H1 (cell line): ENCODE measurements at regions not wholly inside any gene's neighbourhood (a gene's known extent, or its start where the extent isn't known, plus 50 kb on each side); places are given as distances from the start of the nearest gene placed in this dataset.

Experiments
- CTCF ChIA-PET: fragments of 300-600 bp; sonication (Branson Sonifier 250); formaldehyde crosslinking; loops from one replicate; lab custom pipeline; 2021; ENCODE audit not compliant: partially characterized antibody; lab: Charles Lee
- POLR2A ChIA-PET: fragments of 300-600 bp; sonication (Branson Sonifier 250); formaldehyde crosslinking; loops from one replicate; lab custom pipeline; 2021; ENCODE audit warnings: inconsistent platforms; ENCODE audit not compliant: partially characterized antibody; lab: Charles Lee
- DNase-seq, 2 experiments: peaks; one replicate each; pipeline versions ENCODE4 v3.0.0 to v3.0.0-alpha.2; 2010 to 2022; ENCODE audit warnings: low spot score in 2 of 2, low read depth in 1 of 2, mixed read lengths in 1 of 2
- FAIRE-seq: peaks from 2 replicates; lab custom pipeline; 2011; peaks lifted over from hg19 to GRCh38; lab: Jason Lieb, UNC
- H2AFZ ChIP-seq: 2 replicates; pipeline ENCODE4 v1.8.1; 2012; ENCODE audit warnings: low read length, inconsistent platforms
- H2AK5ac ChIP-seq: 2 replicates; pipeline ENCODE4 v1.6.1; 2013; ENCODE audit warnings: low read depth, low read length
- H2BK120ac ChIP-seq: replicated peaks from 2 replicates; pipeline ENCODE3; 2013; ENCODE audit warnings: low read depth, low read length, inconsistent platforms
- H2BK12ac ChIP-seq: 2 replicates; pipeline ENCODE4 v1.6.1; 2013; ENCODE audit warnings: low read depth, low read length
- H2BK15ac ChIP-seq: 2 replicates; pipeline ENCODE4 v1.6.1; 2013; ENCODE audit warnings: low read length
- H2BK20ac ChIP-seq: 2 replicates; pipeline ENCODE4 v1.6.1; 2013; ENCODE audit warnings: low read length
- H2BK5ac ChIP-seq: 2 replicates; pipeline ENCODE4 v1.6.1; 2013; ENCODE audit warnings: low read depth, low read length
- H3K14ac ChIP-seq: 2 replicates; pipeline ENCODE4 v1.6.1; 2013; ENCODE audit warnings: inconsistent platforms; ENCODE audit not compliant: insufficient read length
- H3K18ac ChIP-seq: 2 replicates; pipeline ENCODE4 v1.6.1; 2013; ENCODE audit warnings: low read length; ENCODE audit errors: extremely low read depth
- H3K23ac ChIP-seq: 2 replicates; pipeline ENCODE4 v1.6.1; 2013; ENCODE audit warnings: inconsistent platforms; ENCODE audit not compliant: insufficient read length
- H3K23me2 ChIP-seq: 2 replicates; pipeline ENCODE4 v1.6.1; 2013; ENCODE audit warnings: low read depth, low read length
- H3K27ac ChIP-seq: 2 replicates; pipeline ENCODE4 v1.6.1; 2011; ENCODE audit warnings: low read depth, low read length, inconsistent platforms
- H3K27me3 ChIP-seq, 4 experiments: replicated peaks in 1 of 4; 1 replicate in 1 of 4; 2 replicates in 3 of 4; pipeline versions ENCODE4 v1.6.1 to v1.8.1; 2011 to 2013; ENCODE audit warnings: low read length in 3 of 4, mild to moderate bottlenecking in 3 of 4, inconsistent platforms in 2 of 4, mixed read lengths in 2 of 4, moderate library complexity in 1 of 4; ENCODE audit not compliant: control insufficient read depth in 3 of 4, insufficient read depth in 3 of 4; ENCODE audit errors: extremely low read depth in 1 of 4
- H3K36me3 ChIP-seq, 4 experiments: 2 replicates each; pipeline versions ENCODE4 v1.6.1 to v1.8.1; 2011 to 2013; ENCODE audit warnings: mild to moderate bottlenecking in 4 of 4, low read length in 3 of 4, moderate library complexity in 2 of 4, control low read depth in 1 of 4, inconsistent platforms in 1 of 4; ENCODE audit not compliant: insufficient read depth in 4 of 4, control insufficient read depth in 2 of 4
- H3K4ac ChIP-seq: replicated peaks from 2 replicates; pipeline ENCODE3; 2013; ENCODE audit warnings: low read length, low read depth, mixed read lengths, inconsistent platforms; ENCODE audit not compliant: insufficient read length
- H3K4me1 ChIP-seq, 4 experiments: replicated peaks in 1 of 4; 1 replicate in 1 of 4; 2 replicates in 3 of 4; pipeline versions ENCODE4 v1.6.1 to v1.8.1; 2011 to 2013; ENCODE audit warnings: low read length in 3 of 4, inconsistent platforms in 2 of 4, mixed read lengths in 1 of 4; ENCODE audit not compliant: insufficient read depth in 4 of 4, control insufficient read depth in 3 of 4
- H3K4me2 ChIP-seq, 2 experiments: 2 replicates each; pipeline versions ENCODE4 v1.6.1 to v1.8.1; 2011 to 2013; ENCODE audit warnings: low read depth in 2 of 2, low read length in 2 of 2, control low read depth in 1 of 2, inconsistent platforms in 1 of 2, mild to moderate bottlenecking in 1 of 2; ENCODE audit not compliant: insufficient read depth in 1 of 2
- H3K4me3 ChIP-seq, 4 experiments: fragments of 200-600, 300-600 bp in 1 of 4; sonication (generic), shearing (Covaris generic), sonication (Bioruptor Twin) in 1 of 4; 2 replicates each; pipeline versions ENCODE4 v1.5.1 to v1.8.1; 2011 to 2016; ENCODE audit warnings: low read length in 4 of 4, low read depth in 3 of 4, control low read depth in 2 of 4, inconsistent platforms in 2 of 4, mild to moderate bottlenecking in 2 of 4, mixed read lengths in 1 of 4, moderate library complexity in 1 of 4; ENCODE audit not compliant: insufficient read depth in 2 of 4; ENCODE audit errors: extremely low read depth in 1 of 4
- H3K56ac ChIP-seq: replicated peaks from 2 replicates; pipeline ENCODE3; 2013; ENCODE audit warnings: low read depth, mild to moderate bottlenecking, mixed read lengths, low read length, inconsistent platforms; ENCODE audit not compliant: insufficient read length
- H3K79me1 ChIP-seq: 2 replicates; pipeline ENCODE4 v1.6.1; 2013; ENCODE audit warnings: low read depth, low read length, control low read depth
- H3K79me2 ChIP-seq, 2 experiments: 2 replicates each; pipeline versions ENCODE4 v1.6.1 to v1.8.1; 2012 to 2013; ENCODE audit warnings: low read length in 2 of 2, mild to moderate bottlenecking in 2 of 2, inconsistent platforms in 1 of 2; ENCODE audit not compliant: insufficient read depth in 2 of 2, control insufficient read depth in 1 of 2
- H3K9ac ChIP-seq, 4 experiments: replicated peaks in 1 of 4; 1 replicate in 1 of 4; 2 replicates in 3 of 4; pipeline versions ENCODE4 v1.6.1 to v1.8.1; 2011 to 2013; ENCODE audit warnings: low read depth in 3 of 4, low read length in 3 of 4, control low read depth in 2 of 4, mild to moderate bottlenecking in 2 of 4, moderate library complexity in 2 of 4, inconsistent platforms in 1 of 4; ENCODE audit errors: extremely low read depth in 1 of 4
- H3K9me3 ChIP-seq, 2 experiments: 2 replicates each; pipeline versions ENCODE4 v1.6.1 to v1.8.1; 2012 to 2013; ENCODE audit warnings: mild to moderate bottlenecking in 2 of 2, moderate library complexity in 2 of 2, control low read depth in 1 of 2, inconsistent platforms in 1 of 2, low read depth in 1 of 2, low read length in 1 of 2, mixed read lengths in 1 of 2; ENCODE audit not compliant: insufficient read depth in 2 of 2
- H4K20me1 ChIP-seq, 2 experiments: replicated peaks in 1 of 2; 2 replicates each; pipeline versions ENCODE3 to v1.8.1; 2011 to 2013; ENCODE audit warnings: inconsistent platforms in 2 of 2, low read length in 2 of 2, mild to moderate bottlenecking in 1 of 2; ENCODE audit not compliant: insufficient read depth in 2 of 2, control insufficient read depth in 1 of 2
- H4K5ac ChIP-seq: 2 replicates; pipeline ENCODE4 v1.6.1; 2013; ENCODE audit warnings: low read length, low read depth, mixed read lengths, inconsistent platforms; ENCODE audit not compliant: insufficient read length
- H4K8ac ChIP-seq: 2 replicates; pipeline ENCODE4 v1.8.0; 2013; ENCODE audit warnings: mild to moderate bottlenecking, moderate library complexity, low read length, inconsistent platforms; ENCODE audit not compliant: insufficient read depth; ENCODE audit errors: extremely low read depth
- H4K91ac ChIP-seq: replicated peaks from 2 replicates; pipeline ENCODE3; 2013; ENCODE audit warnings: low read length, mixed read lengths, inconsistent platforms; ENCODE audit not compliant: insufficient read length
- BCL11A ChIP-seq, 2 experiments: IDR thresholded peaks; one replicate each; pipeline ENCODE4 v1.6.1; 2011; ENCODE audit warnings: low read depth in 2 of 2, low read length in 2 of 2, mild to moderate bottlenecking in 2 of 2
- CEBPB ChIP-seq: IDR thresholded peaks from 2 replicates; pipeline ENCODE4 v1.6.1; 2012; ENCODE audit warnings: low read depth, low read length
- HDAC2 ChIP-seq, 2 experiments: fragments of 300-600 bp in 1 of 2; sonication (generic) in 1 of 2; IDR thresholded peaks; 2 replicates each; pipeline ENCODE4 v1.6.1; 2011 to 2012; ENCODE audit warnings: low read depth in 2 of 2, low read length in 2 of 2, mild to moderate bottlenecking in 2 of 2, moderate library complexity in 2 of 2, borderline replicate concordance in 1 of 2, inconsistent platforms in 1 of 2
- JUND ChIP-seq: IDR thresholded peaks from 2 replicates; pipeline ENCODE4 v1.6.1; 2011; ENCODE audit warnings: mild to moderate bottlenecking, improper control_type of control experiment, low read length
- KDM4A ChIP-seq: IDR thresholded peaks from one replicate; pipeline ENCODE4 v1.7.1; 2012; ENCODE audit warnings: low read depth, mild to moderate bottlenecking, moderate library complexity, low read length, inconsistent platforms; ENCODE audit not compliant: severe bottlenecking
- PHF8 ChIP-seq: fragments of 200-600 bp; sonication (generic); conservative IDR thresholded peaks from 2 replicates; pipeline ENCODE4 v1.7.1; 2012; ENCODE audit warnings: low read depth, mild to moderate bottlenecking, inconsistent platforms, low read length, moderate library complexity
- RFX5 ChIP-seq: IDR thresholded peaks from 2 replicates; pipeline ENCODE4 v1.6.1; 2011; ENCODE audit warnings: low read depth, low read length, improper control_type of control experiment, borderline replicate concordance
- RNF2 ChIP-seq: fragments of 200-900, 300-1000 bp; sonication (generic); IDR thresholded peaks from 2 replicates; pipeline ENCODE4 v1.7.1; 2016; ENCODE audit warnings: borderline replicate concordance, low read depth, mild to moderate bottlenecking, antibody characterized with exemption, low read length; ENCODE audit not compliant: poor library complexity, severe bottlenecking; ENCODE audit errors: missing control alignments
- SIRT6 ChIP-seq: IDR thresholded peaks from one replicate; pipeline ENCODE4 v1.7.1; 2012; ENCODE audit warnings: low read length, inconsistent platforms
- SP2 ChIP-seq: IDR thresholded peaks from 2 replicates; pipeline ENCODE4 v1.6.1; 2012; ENCODE audit warnings: mild to moderate bottlenecking, low read length, inconsistent platforms
- TBP ChIP-seq: IDR thresholded peaks from 2 replicates; pipeline ENCODE4 v1.6.1; 2011; ENCODE audit warnings: low read depth, low read length, improper control_type of control experiment
- TCF12 ChIP-seq: IDR thresholded peaks from 2 replicates; pipeline ENCODE4 v1.6.1; 2011; ENCODE audit warnings: low read depth, mild to moderate bottlenecking, low read length
- WGBS, 2 experiments: shearing (Covaris generic) in 1 of 2; methylation state at CpG; one replicate each; pipeline versions ENCODE4 v1.1.6 to v1.1.7; 2013 to 2015; ENCODE audit warnings: low lambda C conversion rate in 2 of 2, mixed read lengths in 2 of 2, inconsistent platforms in 1 of 2, low coverage in 1 of 2, missing lambda C conversion rate in 1 of 2; ENCODE audit not compliant: insufficient replicate concordance in 2 of 2, insufficient coverage in 1 of 2, insufficient read length in 1 of 2; ENCODE audit errors: extremely low coverage in 1 of 2, missing lambda C conversion rate in 1 of 2; 5-methylcytosine and 5-hydroxymethylcytosine counted together
- TF ChIP-seq, protein P1 (sequence below): IDR thresholded peaks from 2 replicates; pipeline ENCODE4 v1.6.1; 2012; ENCODE audit warnings: inconsistent platforms

DNA sequence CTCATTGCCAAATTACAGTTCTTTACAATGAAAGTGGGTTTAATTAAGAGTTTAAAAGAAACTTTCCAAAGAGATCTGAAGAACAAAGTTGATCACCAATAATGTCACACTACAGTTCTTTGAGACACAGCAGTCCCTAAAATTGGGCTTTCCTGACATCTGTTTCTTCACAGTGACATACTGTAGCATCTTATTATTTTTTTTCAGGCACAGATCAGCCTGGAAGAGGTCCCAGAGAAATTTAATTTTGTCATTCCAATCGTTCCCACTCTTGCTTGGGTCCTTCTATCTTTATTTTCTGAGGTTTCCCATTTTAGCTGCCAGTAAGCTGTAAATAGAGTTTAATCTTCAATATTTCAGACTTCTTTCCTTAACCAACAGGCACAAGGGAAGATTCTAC is 143.1 kb upstream of the FRMPD4 start:
- H3K14ac ChIP-seq = no peak overlapping the region
- no peaks in the 10 kb centered on the region for H3K79me2 ChIP-seq
- no peak overlapping the region for H4K5ac ChIP-seq
- FAIRE-seq = no peak
- TF ChIP-seq CEBPB (no peak), RFX5 (no peak), SP2 (no peak), RNF2 (no peak), BCL11A (IDR thresholded peaks at IDR 0.05; ENCODE audit: low read depth in 2 of 2, low read length in 2 of 2) (no peak), PHF8 (no peak), KDM4A (no peak), TCF12 (no peak), JUND (no peak), SIRT6 (no peak), HDAC2 (IDR thresholded peaks at IDR 0.05; ENCODE audit: borderline replicate concordance in 1 of 2, low read depth in 2 of 2, low read length in 2 of 2) (no peak), TBP (no peak)
- TF ChIP-seq, protein P1, sequence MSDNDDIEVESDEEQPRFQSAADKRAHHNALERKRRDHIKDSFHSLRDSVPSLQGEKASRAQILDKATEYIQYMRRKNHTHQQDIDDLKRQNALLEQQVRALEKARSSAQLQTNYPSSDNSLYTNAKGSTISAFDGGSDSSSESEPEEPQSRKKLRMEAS = no peak
- no peaks in the 10 kb centered on the region for H3K4me1 ChIP-seq
- H3K9me3 ChIP-seq = no peaks in the 10 kb centered on the region
- ChIA-PET POLR2A (no interaction called here), CTCF (interaction anchor here (0.9 kb wide), 1 partner anchor 10 kb away, joined by 3 read pairs; no protein-coding TSS in a partner anchor)
- no peak overlapping the region for H2BK15ac ChIP-seq
- no peaks in the 10 kb centered on the region for H3K79me1 ChIP-seq
- no peak overlapping the region for H4K8ac ChIP-seq
- H2BK12ac ChIP-seq = no peak overlapping the region
- no peaks in the 10 kb centered on the region for H3K36me3 ChIP-seq
- no peak for DNase-seq
- H2AFZ ChIP-seq = no peak overlapping the region
- no peak overlapping the region for H3K56ac ChIP-seq
- H3K23me2 ChIP-seq = no peaks in the 10 kb centered on the region
- no peak overlapping the region for H2BK20ac ChIP-seq
- no peak overlapping the region for H4K91ac ChIP-seq
- H3K4ac ChIP-seq = no peak overlapping the region
- no peak overlapping the region for H2BK120ac ChIP-seq
- no peaks in the 10 kb centered on the region for H4K20me1 ChIP-seq
- 89% methylated on average over 1 of the region's 1 CpG; no CpG with 5 or more reads in 1 of the 2 experiments for WGBS, 2 experiments
- H2AK5ac ChIP-seq = no peak overlapping the region
- no peak overlapping the region for H3K4me3 ChIP-seq
- H3K9ac ChIP-seq = no peak overlapping the region
- no peak overlapping the region for H2BK5ac ChIP-seq
- H3K23ac ChIP-seq = no peak overlapping the region
- H3K27ac ChIP-seq = no peak overlapping the region
- no peak overlapping the region for H3K4me2 ChIP-seq
- no peaks in the 10 kb centered on the region for H3K27me3 ChIP-seq
- no peak overlapping the region for H3K18ac ChIP-seq
